GM10248 (cell line): ENCODE measurements at regions not wholly inside any gene's neighbourhood (a gene's known extent, or its start where the extent isn't known, plus 50 kb on each side); places are given as distances from the start of the nearest gene placed in this dataset.

Experiments used
- CTCF ChIA-PET: fragments of 300-600 bp; sonication (Branson Sonifier 250); formaldehyde crosslinking; extraction: SDS; loops from one replicate; lab custom pipeline; 2021; ENCODE audit warnings: antibody characterized with exemption; lab: Yijun Ruan, JAX
- POLR2A ChIA-PET: fragments of 350-650 bp; sonication (Branson Sonifier 250); formaldehyde crosslinking; extraction: SDS; loops from one replicate; lab custom pipeline; 2020; ENCODE audit warnings: antibody characterized with exemption; lab: Yijun Ruan, JAX
- DNase-seq: peaks from one replicate; pipeline ENCODE4 v3.0.0; 2012; ENCODE audit errors: extremely low spot score
- CTCF ChIP-seq: IDR thresholded peaks from 2 replicates; pipeline ENCODE4 v1.5.1; 2012; ENCODE audit warnings: mild to moderate bottlenecking, low read depth; ENCODE audit errors: extremely low read depth, missing control alignments, control extremely low read depth

GRCh38 chr9:17967731-17968130 is 388.9 kb downstream of the SH3GL2 start:
- DNase-seq: no peak
- no peak for TF ChIP-seq CTCF
- CTCF ChIA-PET: no interaction called here
- POLR2A ChIA-PET: no interaction called here

GRCh38 chr9:17969232-17969631 is 390.4 kb downstream of the SH3GL2 start:
- ChIA-PET CTCF (no interaction called here), POLR2A (no interaction called here)
- no peak for TF ChIP-seq CTCF
- no peak for DNase-seq

- POLR2A ChIA-PET: no interaction called here
- no peak for TF ChIP-seq CTCF
- DNase-seq: no peak
- CTCF ChIA-PET: no interaction called here
These were observed 391.4 kb downstream of the SH3GL2 start for GRCh38 chr9:17970277-17970676.

- no peak for DNase-seq
- ChIA-PET CTCF (interaction anchor here (1.5 kb wide), 1 partner anchor 23 kb away, joined by 4 read pairs; no protein-coding TSS in a partner anchor), POLR2A (no interaction called here)
- no peak for TF ChIP-seq CTCF
These were observed 399.9 kb downstream of the SH3GL2 start for GRCh38 chr9:17978773-17979172.

- ChIA-PET POLR2A (no interaction called here), CTCF (no interaction called here)
- no peak for TF ChIP-seq CTCF
- DNase-seq: no peak
These were observed 407.7 kb downstream of the SH3GL2 start for GRCh38 chr9:17986595-17986994.

- ChIA-PET CTCF (no interaction called here), POLR2A (no interaction called here)
- TF ChIP-seq CTCF: no peak
- DNase-seq: no peak
These were observed 408.3 kb downstream of the SH3GL2 start for GRCh38 chr9:17987189-17987588.

- no peak for DNase-seq
- no peak for TF ChIP-seq CTCF
- CTCF ChIA-PET: no interaction called here
- POLR2A ChIA-PET: no interaction called here
These were observed 409.6 kb downstream of the SH3GL2 start for GRCh38 chr9:17988489-17988888.
